Esophagus (tissue), 2 donors: ENCODE measurements at regions not wholly inside any gene's neighbourhood (a gene's known extent, or its start where the extent isn't known, plus 50 kb on each side); places are given as distances from the start of the nearest gene placed in this dataset.

Experiments used
- H3K27ac ChIP-seq, 2 donors: one replicate each; pipeline ENCODE4 v1.5.1; 2013; ENCODE audit warnings: low read depth in 2 of 2, mild to moderate bottlenecking in 2 of 2, inconsistent platforms in 1 of 2, low read length in 1 of 2, moderate library complexity in 1 of 2
- H3K27me3 ChIP-seq, 2 donors: one replicate each; pipeline ENCODE4 v1.6.1; 2013; ENCODE audit warnings: low read length in 2 of 2, control low read depth in 1 of 2, mild to moderate bottlenecking in 1 of 2; ENCODE audit not compliant: insufficient read depth in 2 of 2, control insufficient read depth in 1 of 2
- H3K36me3 ChIP-seq, 2 donors: one replicate each; pipeline ENCODE4 v1.6.1; 2013; ENCODE audit warnings: low read length in 1 of 2; ENCODE audit not compliant: control insufficient read depth in 2 of 2, insufficient read depth in 2 of 2
- H3K4me1 ChIP-seq, 2 donors: one replicate each; pipeline ENCODE4 v1.6.1; 2013; ENCODE audit warnings: low read length in 1 of 2; ENCODE audit not compliant: control insufficient read depth in 2 of 2, insufficient read depth in 2 of 2
- H3K4me3 ChIP-seq, 2 donors: one replicate each; pipeline ENCODE4 v1.5.1; 2013; ENCODE audit warnings: low read length in 2 of 2, mild to moderate bottlenecking in 2 of 2, low read depth in 1 of 2, moderate library complexity in 1 of 2
- H3K9me3 ChIP-seq, 2 donors: one replicate each; pipeline ENCODE4 v1.6.1; 2013; ENCODE audit warnings: mild to moderate bottlenecking in 2 of 2, low read depth in 1 of 2, low read length in 1 of 2, moderate library complexity in 1 of 2; ENCODE audit not compliant: control insufficient read depth in 2 of 2, insufficient read depth in 1 of 2
- WGBS, 2 donors: extraction: QIAGEN DNeasy Blood & Tissue Kit; methylation state at CpG; one replicate each; pipeline ENCODE4 v1.1.7; 2013; 5-methylcytosine and 5-hydroxymethylcytosine counted together
- donor health status: healthy with polysubstance abuse.
- donor health status: Bipolar disorder and iron deficiency.

DNA sequence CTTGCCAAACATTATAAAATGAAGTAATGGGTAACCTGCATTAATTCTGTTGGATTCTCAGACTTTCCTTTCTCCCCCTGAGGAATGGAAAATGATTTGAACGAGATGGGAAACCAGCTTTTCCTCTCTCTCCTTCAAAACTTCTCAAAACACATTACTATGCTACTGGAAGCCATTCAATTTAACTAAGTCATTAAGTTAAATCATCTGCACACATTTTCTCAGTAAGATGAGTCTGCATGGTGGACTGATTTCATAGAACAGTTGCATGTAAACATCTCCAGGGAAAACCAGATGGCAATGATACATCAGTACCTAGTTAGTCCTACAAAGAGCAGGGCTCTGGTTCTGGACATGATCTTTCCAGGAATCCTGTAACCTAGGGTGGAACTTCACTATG is 59.9 kb downstream of the BMP4 start:
- no peaks in the 10 kb centered on the region for H3K4me1 ChIP-seq
- H3K4me3 ChIP-seq, result no peak overlapping the region
- H3K27ac ChIP-seq, result no peak overlapping the region
- no peaks in the 10 kb centered on the region for H3K36me3 ChIP-seq
- H3K9me3 ChIP-seq, result no peaks in the 10 kb centered on the region
- WGBS, 2 donors, result 61 to 73% methylated on average over 1 of the region's 1 CpG
- H3K27me3 ChIP-seq, result no peaks in the 10 kb centered on the region

DNA sequence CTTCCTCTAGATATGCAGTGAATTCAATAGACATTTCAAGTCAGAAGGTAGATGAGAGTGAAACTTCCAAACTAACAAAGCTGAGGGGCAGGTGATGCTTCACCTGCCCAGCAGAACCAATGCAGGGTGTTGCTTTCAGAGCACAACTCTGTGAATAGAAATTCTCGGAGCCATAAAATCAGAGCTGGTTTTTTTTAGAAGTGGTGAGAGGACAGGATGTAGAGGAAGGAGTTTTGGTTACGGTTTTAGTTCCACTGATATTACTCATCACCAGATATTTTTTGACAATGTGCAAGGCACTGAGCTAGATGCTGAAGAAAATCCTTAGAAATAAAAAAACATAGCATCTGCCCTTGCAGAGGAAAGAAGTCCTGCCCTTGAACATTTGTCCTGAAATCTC is 62.2 kb downstream of the BMP4 start:
- 49 to 55% methylated on average over 2 of the region's 2 CpGs for WGBS, 2 donors
- Histone ChIP-seq H3K9me3 (no peaks in the 10 kb centered on the region), H3K27me3 (no peaks in the 10 kb centered on the region), H3K4me3 (no peak overlapping the region), H3K4me1 (no peaks in the 10 kb centered on the region), H3K27ac (no peak overlapping the region), H3K36me3 (no peaks in the 10 kb centered on the region)

DNA sequence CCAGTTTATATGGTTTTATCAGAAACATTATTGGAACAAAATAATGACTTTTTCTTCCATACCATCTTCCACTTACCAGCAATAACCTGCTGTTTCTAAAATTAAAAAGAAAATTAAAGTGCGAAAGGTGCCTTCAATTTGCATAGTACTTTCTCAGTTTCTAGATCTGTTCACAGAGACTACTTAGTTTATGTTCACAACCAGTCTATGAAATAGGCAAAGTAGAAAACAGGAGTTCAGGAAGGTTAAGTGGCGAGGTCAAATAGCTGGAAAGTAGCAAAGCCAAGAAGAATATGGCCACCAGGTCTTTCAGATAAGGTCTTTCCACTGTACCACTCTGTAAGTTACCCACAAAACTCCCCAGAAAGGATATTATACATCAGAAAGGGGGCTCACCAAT is 63.3 kb downstream of the BMP4 start:
- WGBS, 2 donors, result 88 to 89% methylated on average over 2 of the region's 2 CpGs
- Histone ChIP-seq H3K4me3 (no peak overlapping the region), H3K36me3 (no peaks in the 10 kb centered on the region), H3K9me3 (no peaks in the 10 kb centered on the region), H3K27ac (no peak overlapping the region), H3K27me3 (no peaks in the 10 kb centered on the region), H3K4me1 (no peaks in the 10 kb centered on the region)

DNA sequence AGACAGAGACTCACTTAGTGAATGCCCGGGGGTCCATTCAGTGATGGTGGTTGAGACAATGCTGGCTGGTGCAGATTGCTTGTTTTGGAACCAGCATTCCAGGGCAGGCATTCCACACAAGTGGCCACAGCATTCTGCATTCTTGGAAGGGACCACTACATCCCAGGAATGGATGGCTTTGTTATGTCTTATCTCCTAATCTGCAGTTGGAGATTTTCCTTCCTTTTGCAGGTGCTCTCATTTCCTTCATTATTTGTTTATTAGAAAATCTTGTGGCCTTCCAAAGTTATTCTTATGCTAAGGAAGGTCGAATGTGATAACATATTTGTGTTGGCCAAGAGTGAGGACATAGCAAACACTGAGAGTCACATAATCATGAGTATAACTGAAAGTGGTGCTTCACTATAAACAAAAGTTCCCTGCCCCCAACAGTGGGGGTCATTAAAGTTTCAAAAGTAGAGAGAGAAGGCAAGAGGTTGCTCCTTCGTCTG is 66.0 kb downstream of the BMP4 start:
- no peaks in the 10 kb centered on the region for H3K27me3 ChIP-seq
- H3K36me3 ChIP-seq, result no peaks in the 10 kb centered on the region
- H3K27ac ChIP-seq, result no peak overlapping the region
- H3K4me3 ChIP-seq, result no peak overlapping the region
- 43 to 47% methylated on average over 3 of the region's 3 CpGs for WGBS, 2 donors
- no peaks in the 10 kb centered on the region for H3K4me1 ChIP-seq
- H3K9me3 ChIP-seq, result no peaks in the 10 kb centered on the region

DNA sequence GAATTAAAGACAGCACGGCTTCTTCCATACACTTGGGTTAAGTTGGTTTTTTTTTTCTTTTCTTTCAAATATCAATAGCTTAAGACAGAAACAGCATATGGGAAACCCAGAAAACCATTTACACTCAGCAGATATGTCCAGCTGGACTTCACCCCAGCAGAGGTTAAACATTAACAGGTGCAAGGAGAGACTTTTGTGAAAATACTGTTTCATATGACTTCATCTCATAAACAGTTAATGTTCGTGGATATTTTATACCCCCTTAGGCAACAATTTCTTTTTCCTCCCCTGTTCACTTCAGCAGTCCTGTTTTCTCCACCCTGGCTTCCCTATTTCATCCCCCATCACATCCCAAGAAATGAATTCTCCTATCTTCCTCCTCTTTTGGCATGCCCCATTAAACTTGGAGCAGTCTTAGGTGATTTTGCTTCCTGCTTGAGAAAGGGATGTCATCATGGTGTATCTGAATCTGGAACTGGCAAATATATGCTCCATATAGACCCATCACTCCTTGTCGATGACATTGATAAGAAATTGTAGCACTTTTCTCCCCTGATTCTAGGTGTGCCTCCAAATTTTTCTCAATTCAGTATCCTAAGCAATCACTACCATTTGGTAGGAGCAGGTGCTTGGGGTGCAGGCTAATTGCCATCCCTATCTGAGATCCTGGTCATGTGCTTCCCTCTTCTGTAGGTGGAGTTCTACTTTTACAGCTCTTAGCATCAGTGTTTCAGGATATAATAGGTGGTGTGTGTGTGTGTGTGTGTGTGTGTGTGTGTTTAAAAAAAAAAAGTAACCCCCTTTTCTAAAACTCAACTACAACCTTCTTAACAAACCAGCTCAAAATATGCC is 67.9 kb downstream of the BMP4 start:
- Histone ChIP-seq H3K27me3 (no peaks in the 10 kb centered on the region), H3K4me3 (no peak overlapping the region), H3K9me3 (no peaks in the 10 kb centered on the region), H3K36me3 (no peaks in the 10 kb centered on the region), H3K4me1 (no peaks in the 10 kb centered on the region), H3K27ac (no peak overlapping the region)
- WGBS, 2 donors, result 62 to 79% methylated on average over 3 of the region's 3 CpGs

DNA sequence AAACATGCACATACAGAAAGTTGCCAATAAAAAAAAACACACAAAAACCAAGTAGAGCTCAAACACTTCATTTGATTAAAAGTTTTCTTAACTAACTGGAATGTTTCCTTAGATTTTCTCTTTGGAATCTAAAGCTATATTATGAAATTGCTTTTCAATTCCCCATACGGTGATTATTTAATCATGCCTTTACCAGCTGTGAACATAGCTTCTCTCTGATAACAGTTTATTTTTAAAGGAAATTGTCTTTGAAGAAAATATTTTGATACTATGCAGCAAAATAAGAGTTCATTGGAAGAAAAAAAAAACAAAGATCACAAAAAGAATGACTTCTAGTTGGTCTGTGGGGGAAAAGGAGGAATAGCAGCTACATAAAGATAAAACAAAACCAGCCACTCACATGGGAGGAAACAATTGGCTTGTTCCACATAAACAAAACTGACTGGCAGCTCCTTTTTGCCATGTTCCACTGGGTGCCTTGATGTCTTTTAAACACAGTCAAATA is 71.4 kb downstream of the BMP4 start:
- WGBS, 2 donors, result 69 to 79% methylated on average over 1 of the region's 1 CpG
- no peaks in the 10 kb centered on the region for H3K36me3 ChIP-seq
- H3K27ac ChIP-seq, result no peak overlapping the region
- no peaks in the 10 kb centered on the region for H3K27me3 ChIP-seq
- no peak overlapping the region for H3K4me3 ChIP-seq
- H3K9me3 ChIP-seq, result no peaks in the 10 kb centered on the region
- no peaks in the 10 kb centered on the region for H3K4me1 ChIP-seq

DNA sequence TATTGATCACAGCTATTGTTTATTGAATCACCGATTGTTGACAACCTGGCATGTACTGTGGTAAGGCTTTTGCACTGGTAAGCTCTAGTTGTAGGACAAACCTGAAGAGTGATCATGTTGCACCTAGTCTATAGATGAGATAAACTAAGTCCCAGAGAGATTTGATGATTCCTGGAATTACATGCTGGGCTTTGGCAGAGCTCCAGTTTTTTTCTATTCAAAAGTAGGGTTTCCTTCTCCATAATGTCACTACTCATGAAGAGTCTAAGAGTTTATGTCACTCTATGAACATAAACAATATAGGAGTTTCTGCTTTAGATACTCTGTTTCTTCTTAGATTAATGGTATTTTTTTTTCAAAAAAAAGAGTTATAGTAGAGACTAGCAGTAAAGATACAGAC is 72.0 kb downstream of the BMP4 start:
- no peaks in the 10 kb centered on the region for H3K36me3 ChIP-seq
- H3K27me3 ChIP-seq, result no peaks in the 10 kb centered on the region
- WGBS, 2 donors, result 86 to 90% methylated on average over 1 of the region's 1 CpG
- H3K4me1 ChIP-seq, result no peaks in the 10 kb centered on the region
- H3K4me3 ChIP-seq, result no peak overlapping the region
- no peaks in the 10 kb centered on the region for H3K9me3 ChIP-seq
- no peak overlapping the region for H3K27ac ChIP-seq

DNA sequence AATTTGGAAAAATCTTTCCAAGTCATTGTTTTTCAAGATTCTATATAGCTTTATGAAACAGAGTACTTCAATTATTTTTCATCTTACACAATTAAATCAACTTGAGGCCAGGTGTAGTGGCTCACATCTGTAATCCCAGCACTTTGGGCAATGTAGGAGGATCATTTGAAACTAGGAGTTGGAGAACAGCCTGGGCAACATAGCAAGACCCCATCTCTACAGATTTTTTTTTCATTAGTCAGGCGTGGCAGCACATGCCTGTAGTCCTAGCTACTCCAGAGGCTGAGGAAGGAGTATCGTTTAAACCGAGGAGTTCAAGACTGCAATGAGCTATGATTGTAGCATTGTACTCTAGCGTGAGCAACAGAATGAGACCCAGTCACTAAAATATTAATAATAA is 72.9 kb downstream of the BMP4 start:
- no peak overlapping the region for H3K4me3 ChIP-seq
- no peaks in the 10 kb centered on the region for H3K9me3 ChIP-seq
- H3K36me3 ChIP-seq, result no peaks in the 10 kb centered on the region
- 91 to 95% methylated on average over 4 of the region's 4 CpGs for WGBS, 2 donors
- H3K27ac ChIP-seq, result no peak overlapping the region
- H3K27me3 ChIP-seq, result no peaks in the 10 kb centered on the region
- no peaks in the 10 kb centered on the region for H3K4me1 ChIP-seq

DNA sequence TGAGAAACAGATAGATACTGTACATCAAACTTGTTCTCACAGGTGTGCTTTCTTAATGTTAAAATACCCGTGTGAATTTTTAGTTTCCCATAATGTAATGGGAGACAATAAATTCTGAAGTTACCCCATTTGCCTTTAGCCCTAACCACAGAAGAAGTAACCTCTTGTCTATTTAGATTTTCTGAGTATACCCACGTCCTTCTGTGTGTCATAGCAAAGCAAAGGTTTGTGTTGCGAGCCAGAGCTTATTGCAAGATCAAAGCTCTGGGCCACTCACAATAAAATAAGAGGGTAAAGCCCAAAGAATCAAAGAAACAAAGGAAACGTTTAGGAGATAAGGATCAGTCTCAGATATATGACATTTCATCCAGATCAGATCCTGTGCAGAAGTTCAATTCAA is 73.9 kb downstream of the BMP4 start:
- H3K27ac ChIP-seq, result no peak overlapping the region
- H3K27me3 ChIP-seq, result no peaks in the 10 kb centered on the region
- no peak overlapping the region for H3K4me3 ChIP-seq
- WGBS, 2 donors, result 56 to 57% methylated on average over 4 of the region's 4 CpGs
- H3K4me1 ChIP-seq, result no peaks in the 10 kb centered on the region
- no peaks in the 10 kb centered on the region for H3K9me3 ChIP-seq
- no peaks in the 10 kb centered on the region for H3K36me3 ChIP-seq

DNA sequence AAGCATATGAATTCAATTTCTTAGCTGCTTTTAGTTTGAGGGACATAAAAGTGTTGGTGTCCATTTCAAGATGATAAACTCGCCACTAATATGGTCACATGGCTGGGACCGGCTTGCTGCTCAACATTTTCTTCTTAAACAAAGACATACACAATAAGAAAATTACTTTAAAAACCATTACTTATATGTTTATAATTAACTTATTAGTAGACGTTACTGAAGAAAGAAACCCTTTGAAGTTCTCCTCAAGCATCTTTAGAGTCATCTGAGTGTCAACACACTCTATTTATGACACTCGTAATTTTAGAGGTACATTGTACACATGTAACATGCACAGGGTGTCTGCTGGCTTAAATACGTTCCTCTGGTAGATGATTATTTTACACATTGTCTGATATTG is 74.7 kb downstream of the BMP4 start:
- Histone ChIP-seq H3K9me3 (no peaks in the 10 kb centered on the region), H3K27ac (no peak overlapping the region), H3K27me3 (no peaks in the 10 kb centered on the region), H3K4me3 (no peak overlapping the region), H3K36me3 (no peaks in the 10 kb centered on the region), H3K4me1 (no peaks in the 10 kb centered on the region)
- WGBS, 2 donors, result 71 to 74% methylated on average over 5 of the region's 5 CpGs
